CD4-positive, alpha-beta T cell (primary cell): ENCODE measurements at regions not wholly inside any gene's neighbourhood (a gene's known extent, or its start where the extent isn't known, plus 50 kb on each side); places are given as distances from the start of the nearest gene placed in this dataset.

Experiments used
- ATAC-seq: fragments of 200-7000 bp; cut with Tn5 transposase; one replicate; pipeline ENCODE4 v1.10.0; 2022; ENCODE audit warnings: mild to moderate bottlenecking; ENCODE audit not compliant: poor library complexity
- CTCF ChIA-PET: fragments of 350-600 bp; sonication (Branson Sonifier 250); formaldehyde crosslinking; loops from one replicate; lab custom pipeline; 2021; ENCODE audit warnings: antibody characterized with exemption, inconsistent platforms; lab: Charles Lee
- POLR2A ChIA-PET: fragments of 350-600 bp; sonication (Branson Sonifier 250); formaldehyde crosslinking; loops from one replicate; lab custom pipeline; 2021; ENCODE audit warnings: antibody characterized with exemption, inconsistent platforms; lab: Charles Lee
- DNase-seq, 14 experiments: peaks; one replicate each; pipeline ENCODE4 v3.0.0-alpha.2; 2013 to 2020; ENCODE audit warnings: mixed read lengths in 2 of 14
- H3K27ac ChIP-seq, 2 donors: one replicate each; pipeline versions ENCODE4 v1.5.1 to v1.7.0; 2013; ENCODE audit warnings: low read length in 2 of 2, low read depth in 1 of 2, mild to moderate bottlenecking in 1 of 2
- H3K27me3 ChIP-seq, 2 experiments: 1 replicate in 1 of 2; 2 replicates in 1 of 2; pipeline versions ENCODE4 v1.6.1 to v1.7.0; 2013; ENCODE audit warnings: low read length in 2 of 2, control low read depth in 1 of 2, mild to moderate bottlenecking in 1 of 2, moderate library complexity in 1 of 2; ENCODE audit not compliant: insufficient read depth in 2 of 2, control insufficient read depth in 1 of 2
- H3K36me3 ChIP-seq: one replicate; pipeline ENCODE4 v1.6.1; 2013; ENCODE audit warnings: low read length, control low read depth; ENCODE audit not compliant: insufficient read depth
- H3K4me1 ChIP-seq: one replicate; pipeline ENCODE4 v1.6.1; 2013; ENCODE audit warnings: low read length, control low read depth; ENCODE audit not compliant: insufficient read depth
- H3K4me3 ChIP-seq: one replicate; pipeline ENCODE4 v1.5.1; 2013; ENCODE audit warnings: mild to moderate bottlenecking, low read length, moderate library complexity
- H3K9me3 ChIP-seq, 2 experiments: 1 replicate in 1 of 2; 2 replicates in 1 of 2; pipeline versions ENCODE4 v1.6.1 to v1.7.0; 2013; ENCODE audit warnings: low read length in 2 of 2, mild to moderate bottlenecking in 2 of 2, control low read depth in 1 of 2, moderate library complexity in 1 of 2; ENCODE audit not compliant: control insufficient read depth in 1 of 2, insufficient read depth in 1 of 2
- H3K27ac Mint-ChIP-seq: one replicate; pipeline ENCODE4 v1.8.0; 2020; ENCODE audit warnings: mixed read lengths
- H3K27me3 Mint-ChIP-seq: one replicate; pipeline ENCODE4 v1.8.0; 2021; ENCODE audit warnings: mixed read lengths
- H3K36me3 Mint-ChIP-seq: one replicate; pipeline ENCODE4 v1.8.0; 2021; ENCODE audit warnings: low read depth, mixed read lengths
- H3K4me1 Mint-ChIP-seq: one replicate; pipeline ENCODE4 v1.8.0; 2021; ENCODE audit warnings: low read depth, mixed read lengths
- H3K4me3 Mint-ChIP-seq: one replicate; pipeline ENCODE4 v1.8.0; 2020; ENCODE audit warnings: mild to moderate bottlenecking, mixed read lengths
- H3K9me3 Mint-ChIP-seq: one replicate; pipeline ENCODE4 v1.8.0; 2020; ENCODE audit warnings: mixed read lengths
- intact Hi-C, 2 experiments: fragments of 100-400 bp; cut with DNase I in 1 of 2; cut with micrococcal nuclease in 1 of 2; formaldehyde crosslinking; loops; one replicate each; pipeline versions ENCODE4 v1.15.1 to v1.9.0; 2023 to 2025; cut with DNase I, micrococcal nuclease
- TF ChIP-seq, protein P1 (sequence below): fragments of 200-600 bp; IDR thresholded peaks from one replicate; pipeline ENCODE4 v1.8.0; 2022; ENCODE audit warnings: antibody characterized with exemption, mild to moderate bottlenecking

DNA sequence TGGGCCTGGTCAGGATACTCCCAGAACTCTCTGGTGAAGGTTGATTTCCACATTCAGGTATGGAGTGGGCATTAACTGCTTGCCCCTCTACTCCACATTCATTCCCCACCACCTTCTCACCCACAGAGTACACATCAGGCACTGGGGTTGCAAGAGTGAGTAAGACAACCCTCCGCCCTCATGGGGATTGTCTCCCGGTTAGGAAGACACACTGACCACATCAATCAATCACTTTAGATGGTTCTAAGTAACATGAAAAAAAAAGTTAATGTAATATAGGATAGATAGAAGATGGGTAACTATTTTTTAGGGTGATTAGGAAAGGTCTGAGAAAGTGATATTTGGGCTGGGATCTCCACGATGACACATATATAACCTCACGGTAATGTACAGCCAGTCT lies 116.0 kb upstream of the NEO1 start:
- no peak overlapping the region for H3K4me3 Mint-ChIP-seq
- H3K4me1 Mint-ChIP-seq = no peaks in the 10 kb centered on the region
- no peaks in the 10 kb centered on the region for H3K9me3 ChIP-seq
- CTCF ChIA-PET = no interaction called here
- H3K9me3 Mint-ChIP-seq = no peaks in the 10 kb centered on the region
- DNase-seq = no peak
- no peak overlapping the region for H3K4me3 ChIP-seq
- no peaks in the 10 kb centered on the region for H3K36me3 ChIP-seq
- POLR2A ChIA-PET = no interaction called here
- TF ChIP-seq, protein P1, sequence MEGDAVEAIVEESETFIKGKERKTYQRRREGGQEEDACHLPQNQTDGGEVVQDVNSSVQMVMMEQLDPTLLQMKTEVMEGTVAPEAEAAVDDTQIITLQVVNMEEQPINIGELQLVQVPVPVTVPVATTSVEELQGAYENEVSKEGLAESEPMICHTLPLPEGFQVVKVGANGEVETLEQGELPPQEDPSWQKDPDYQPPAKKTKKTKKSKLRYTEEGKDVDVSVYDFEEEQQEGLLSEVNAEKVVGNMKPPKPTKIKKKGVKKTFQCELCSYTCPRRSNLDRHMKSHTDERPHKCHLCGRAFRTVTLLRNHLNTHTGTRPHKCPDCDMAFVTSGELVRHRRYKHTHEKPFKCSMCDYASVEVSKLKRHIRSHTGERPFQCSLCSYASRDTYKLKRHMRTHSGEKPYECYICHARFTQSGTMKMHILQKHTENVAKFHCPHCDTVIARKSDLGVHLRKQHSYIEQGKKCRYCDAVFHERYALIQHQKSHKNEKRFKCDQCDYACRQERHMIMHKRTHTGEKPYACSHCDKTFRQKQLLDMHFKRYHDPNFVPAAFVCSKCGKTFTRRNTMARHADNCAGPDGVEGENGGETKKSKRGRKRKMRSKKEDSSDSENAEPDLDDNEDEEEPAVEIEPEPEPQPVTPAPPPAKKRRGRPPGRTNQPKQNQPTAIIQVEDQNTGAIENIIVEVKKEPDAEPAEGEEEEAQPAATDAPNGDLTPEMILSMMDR = no peak
- H3K36me3 Mint-ChIP-seq = no peaks in the 10 kb centered on the region
- H3K27ac Mint-ChIP-seq = no peak overlapping the region
- H3K27me3 ChIP-seq = peaks cover 8 to 27% of the 10 kb centered on the region in 2 experiments
- peaks cover 52% of the 10 kb centered on the region for H3K27me3 Mint-ChIP-seq
- intact Hi-C loops = no loop called here
- no peak for ATAC-seq
- no peaks in the 10 kb centered on the region for H3K4me1 ChIP-seq
- H3K27ac ChIP-seq = no peak overlapping the region

DNA sequence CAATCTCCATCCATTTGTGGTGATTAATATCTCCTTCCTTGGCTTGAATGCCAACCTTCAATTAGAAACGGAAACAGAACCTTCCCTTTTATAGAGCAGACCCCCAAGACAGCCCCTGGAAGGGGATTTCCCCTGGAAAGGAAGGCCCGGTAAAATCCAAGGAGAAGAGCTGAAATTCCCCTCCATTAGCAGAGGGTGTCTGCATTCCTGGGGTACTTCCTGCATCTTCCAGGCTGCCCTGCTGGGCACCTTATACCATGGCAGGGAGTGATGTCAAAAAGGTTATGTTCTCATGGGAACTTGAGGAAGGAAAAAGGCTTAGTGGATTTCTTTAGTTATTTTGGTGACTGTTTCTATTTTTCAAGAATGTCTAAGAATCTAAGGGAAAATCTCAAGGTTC lies 116.7 kb upstream of the NEO1 start:
- Histone ChIP-seq H3K4me1 (no peaks in the 10 kb centered on the region), H3K27me3 (peaks cover 8 to 27% of the 10 kb centered on the region in 2 experiments), H3K36me3 (no peaks in the 10 kb centered on the region), H3K27ac (no peak overlapping the region), H3K9me3 (no peaks in the 10 kb centered on the region), H3K4me3 (no peak overlapping the region)
- no peaks in the 10 kb centered on the region for H3K36me3 Mint-ChIP-seq
- CTCF ChIA-PET = no interaction called here
- H3K9me3 Mint-ChIP-seq = no peaks in the 10 kb centered on the region
- TF ChIP-seq, protein P1 = no peak
- intact Hi-C loops = no loop called here
- H3K4me1 Mint-ChIP-seq = no peaks in the 10 kb centered on the region
- DNase-seq = no peak
- POLR2A ChIA-PET = no interaction called here
- no peak overlapping the region for H3K27ac Mint-ChIP-seq
- ATAC-seq = no peak
- H3K4me3 Mint-ChIP-seq = no peak overlapping the region
- H3K27me3 Mint-ChIP-seq = peaks cover 55% of the 10 kb centered on the region

DNA sequence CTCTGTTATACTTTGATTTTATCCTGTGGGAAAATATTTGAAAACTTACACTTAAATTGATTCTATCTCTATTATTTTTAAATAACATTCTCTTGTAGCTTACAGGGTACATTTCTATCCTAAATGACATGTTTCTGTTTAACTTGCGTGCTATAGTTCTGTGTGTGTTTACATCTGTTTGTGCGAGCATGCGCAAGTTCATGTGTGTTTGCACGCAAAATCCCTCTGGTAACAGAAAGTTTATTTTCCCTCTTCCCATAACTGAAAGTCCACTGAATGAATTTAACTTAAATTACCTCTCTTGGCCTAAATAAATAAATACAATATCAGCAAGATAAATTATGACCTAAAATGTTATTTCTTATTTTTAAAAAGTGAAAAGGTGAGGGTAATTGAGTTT lies 117.3 kb upstream of the NEO1 start:
- H3K36me3 ChIP-seq = no peaks in the 10 kb centered on the region
- POLR2A ChIA-PET = no interaction called here
- Mint-ChIP-seq H3K27ac (no peak overlapping the region), H3K4me1 (no peaks in the 10 kb centered on the region), H3K36me3 (no peaks in the 10 kb centered on the region), H3K27me3 (peaks cover 61% of the 10 kb centered on the region), H3K9me3 (no peaks in the 10 kb centered on the region), H3K4me3 (no peak overlapping the region)
- H3K9me3 ChIP-seq = no peaks in the 10 kb centered on the region
- CTCF ChIA-PET = no interaction called here
- no peak overlapping the region for H3K4me3 ChIP-seq
- TF ChIP-seq, protein P1 = no peak
- intact Hi-C loops = no loop called here
- no peak for ATAC-seq
- H3K27me3 ChIP-seq = peaks cover 8 to 27% of the 10 kb centered on the region in 2 experiments
- no peak for DNase-seq
- H3K27ac ChIP-seq = no peak overlapping the region
- no peaks in the 10 kb centered on the region for H3K4me1 ChIP-seq
